GM23248 (cell line): ENCODE measurements at regions not wholly inside any gene's neighbourhood (a gene's known extent, or its start where the extent isn't known, plus 50 kb on each side); places are given as distances from the start of the nearest gene placed in this dataset.

Experiments used
- EZH2 ChIP-seq: fragments of 200-600 bp; sonication (generic); IDR thresholded peaks from 2 replicates; pipeline ENCODE4 v1.6.1; 2018; ENCODE audit warnings: antibody characterized with exemption, mild to moderate bottlenecking; ENCODE audit not compliant: insufficient read depth, poor library complexity, severe bottlenecking
- EZH2phosphoT487 ChIP-seq: fragments of 200-600 bp; sonication (generic); IDR thresholded peaks from 2 replicates; pipeline ENCODE4 v1.6.1; 2018; ENCODE audit warnings: antibody characterized with exemption, moderate library complexity, mild to moderate bottlenecking, low read depth; ENCODE audit not compliant: insufficient read depth

GRCh38 chr16:72612256-72612655, 435.7 kb downstream of the ZFHX3 start:
- TF ChIP-seq EZH2phosphoT487: no peak
- TF ChIP-seq EZH2: no peak
